Heart left ventricle (tissue), 16 donors: ENCODE measurements at regions not wholly inside any gene's neighbourhood (a gene's known extent, or its start where the extent isn't known, plus 50 kb on each side); places are given as distances from the start of the nearest gene placed in this dataset.

ENCODE experiments used
- ATAC-seq, 4 donors: fragments of 200-7000 bp; cut with Tn5 transposase; one replicate each; pipeline ENCODE4 v1.9.1; 2020 to 2022; ENCODE audit warnings: moderate library complexity in 4 of 4, mild to moderate bottlenecking in 3 of 4, moderate number of reproducible peaks in 1 of 4
- DNase-seq, 5 donors: peaks; one replicate each; pipeline ENCODE4 v3.0.0-alpha.2; 2020
- H3K27ac ChIP-seq, 12 donors: fragments of 200-600 bp; sonication (generic) in 4 of 12; one replicate each; pipeline versions ENCODE4 v1.5.0 to v1.8.0; 2016 to 2022; ENCODE audit warnings: mild to moderate bottlenecking in 2 of 12
- H3K27me3 ChIP-seq, 9 donors: fragments of 200-600 bp; sonication (generic) in 2 of 9; one replicate each; pipeline versions ENCODE4 v1.5.1 to v1.8.0; 2016 to 2022; ENCODE audit warnings: mild to moderate bottlenecking in 3 of 9
- H3K36me3 ChIP-seq, 9 donors: fragments of 200-600 bp; sonication (generic) in 2 of 9; one replicate each; pipeline versions ENCODE4 v1.5.0 to v1.8.0; 2018 to 2022; ENCODE audit warnings: mild to moderate bottlenecking in 2 of 9
- H3K4me1 ChIP-seq, 12 donors: fragments of 200-600 bp; sonication (generic) in 4 of 12; one replicate each; pipeline versions ENCODE4 v1.5.0 to v1.8.0; 2016 to 2022; ENCODE audit warnings: mild to moderate bottlenecking in 3 of 12
- H3K4me3 ChIP-seq, 12 donors: fragments of 200-600 bp; sonication (generic) in 4 of 12; one replicate each; pipeline versions ENCODE4 v1.5.0 to v1.8.0; 2017 to 2022; ENCODE audit warnings: mild to moderate bottlenecking in 9 of 12, moderate library complexity in 4 of 12
- H3K9me3 ChIP-seq, 12 donors: fragments of 200-600 bp; sonication (generic) in 4 of 12; one replicate each; pipeline versions ENCODE4 v1.5.0 to v1.8.0; 2016 to 2022; ENCODE audit warnings: mild to moderate bottlenecking in 1 of 12
- CTCF ChIP-seq, 12 donors: fragments of 200-600 bp; sonication (generic) in 4 of 12; IDR thresholded peaks; one replicate each; pipeline versions ENCODE4 v1.5.0 to v1.8.0; 2018 to 2022; ENCODE audit warnings: antibody characterized with exemption in 12 of 12, mild to moderate bottlenecking in 5 of 12
- POLR2A ChIP-seq, 2 donors: fragments of 450-650 bp; IDR thresholded peaks; one replicate each; pipeline ENCODE4 v1.6.1; 2017; ENCODE audit warnings: antibody characterized with exemption in 2 of 2, mild to moderate bottlenecking in 2 of 2, moderate library complexity in 2 of 2
- WGBS, 4 donors: extraction: QIAGEN DNeasy Blood & Tissue Kit in 2 of 4; methylation state at CpG; one replicate each; pipeline versions ENCODE4 v1.1.5 to v1.1.7; 2013 to 2018; 5-methylcytosine and 5-hydroxymethylcytosine counted together
- intact Hi-C, 10 donors: fragments of 100-400 bp; cut with DNase I; formaldehyde crosslinking; loops; one replicate each; pipeline versions ENCODE4 v1.11.1 to v1.14.2; 2022
- donor health status: ischemic (EF 13 %, LVEDD 7.1; RV severe dilation, severe dysfunction).
- donor health status: healthy with polysubstance abuse.
- donor health status: DM: no; HTN: yes; CAD: no.
- donor health status: DM: no; HTN: no; CAD: no.
- donor health status: ischemic (EF 25% LVEDD 6.9; RV normal size, moderate dysfunction).
- donor health status: ischemic (EF 25% LVEDD 5.7; RV mildly dilated, moderate dysfunction).
- donor health status: healthy.
- donor health status: DM: yes; HTN: yes; CAD: no.
- donor health status: ischemic (EF 35%, LVEDD 5.7; RV mildly dilated, moderate dysfunction).
- donor health status: nonischemic (EF 11% LVEDD 7.7; RV severe dilation, severe dysfunction).
- donor health status: DM: yes; HTN: yes; CAD: no.
- donor health status: PGD.
- donor health status: ischemic (EF 29% LVEDD 5.4; RV normal size, mild dysfunction).
- donor health status: nonischemic (EF 23%, LVEDD 6.1; RV moderate dilation, normal function).

DNA sequence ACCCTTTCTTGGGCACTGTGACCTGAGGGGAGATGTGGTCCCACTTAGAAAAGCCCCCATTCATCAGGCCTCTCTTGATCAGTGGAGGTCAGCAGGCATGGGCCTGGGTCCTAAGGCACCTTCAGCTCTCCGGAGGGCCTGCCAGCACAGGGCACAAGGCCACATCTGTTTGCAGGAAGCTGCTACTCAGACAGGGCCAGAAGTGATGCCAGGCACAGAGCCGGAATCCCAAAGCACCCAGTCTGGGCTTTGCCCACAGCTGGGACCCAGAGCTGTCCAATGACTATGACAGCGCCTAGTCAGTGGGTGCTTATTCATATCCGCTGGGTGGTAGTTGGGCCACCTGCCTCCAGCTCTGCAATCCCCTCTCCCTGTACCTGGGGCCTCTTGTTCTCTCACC, 63.2 kb upstream of the ELN start:
- intact Hi-C loops = no loop called here
- Histone ChIP-seq H3K27ac (no peak overlapping the region), H3K9me3 (peaks cover 0 to 28% (median 14%) of the 10 kb centered on the region in 12 donors), H3K4me3 (no peak overlapping the region), H3K27me3 (no peaks in the 10 kb centered on the region), H3K36me3 (no peaks in the 10 kb centered on the region), H3K4me1 (no peaks in the 10 kb centered on the region)
- TF ChIP-seq CTCF (IDR thresholded peaks at IDR 0.05) (no peak), POLR2A (IDR thresholded peaks at IDR 0.05) (no peak)
- ATAC-seq (no peak), DNase-seq (no peak)
- WGBS, 4 donors = 96 to 97% (median 96%) methylated on average over 4 of the region's 4 CpGs

DNA sequence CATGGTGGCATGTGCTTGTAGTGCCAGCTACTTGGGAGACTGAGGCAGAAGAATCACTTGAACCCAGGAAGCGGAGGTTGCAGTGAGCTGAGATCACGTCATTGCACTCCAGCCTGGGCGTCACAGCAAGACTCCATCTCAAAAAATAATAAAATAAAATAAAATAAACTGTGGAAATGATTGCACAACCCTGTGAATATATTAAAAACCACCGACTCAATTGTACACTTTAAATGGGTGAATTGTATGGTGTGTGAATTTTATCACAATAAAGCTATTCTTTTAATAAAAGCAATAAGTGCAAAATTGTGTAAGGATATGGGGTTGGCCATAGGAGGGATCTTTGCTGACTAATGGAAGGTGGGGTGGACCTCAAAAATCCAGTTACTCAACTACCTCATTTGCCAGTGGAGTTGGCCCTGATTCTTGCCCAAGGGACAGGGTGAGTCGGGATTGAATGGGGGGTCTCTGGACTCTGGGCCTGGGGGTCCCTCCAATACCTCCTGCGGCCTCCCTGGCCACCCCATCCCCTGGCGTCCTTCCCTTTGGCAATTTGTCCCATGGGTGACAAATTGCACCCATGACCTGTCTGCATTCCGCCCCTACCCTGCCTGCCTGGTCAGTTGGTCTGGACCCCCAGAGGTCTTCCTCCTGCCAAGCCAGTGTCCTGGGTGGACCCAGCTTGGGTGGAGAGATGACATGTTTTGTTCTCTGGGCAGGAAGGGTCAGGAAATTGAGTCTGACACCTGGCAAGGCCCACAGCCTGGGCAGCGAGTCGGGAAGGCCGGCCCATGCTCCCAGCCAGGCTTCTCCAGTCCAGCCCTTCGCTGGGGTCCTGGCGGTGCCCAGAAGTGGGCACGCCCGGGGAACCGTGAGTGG, 61.7 kb upstream of the ELN start:
- 90 to 96% (median 93%) methylated on average over 6 to 16 of the region's 16 CpGs for WGBS, 4 donors
- Histone ChIP-seq H3K4me1 (no peaks in the 10 kb centered on the region), H3K4me3 (no peak overlapping the region), H3K9me3 (peaks cover 0 to 28% (median 14%) of the 10 kb centered on the region in 12 donors), H3K27ac (no peak overlapping the region), H3K36me3 (no peaks in the 10 kb centered on the region), H3K27me3 (no peaks in the 10 kb centered on the region)
- intact Hi-C loops = no loop called here
- ATAC-seq = no peak
- TF ChIP-seq POLR2A (IDR thresholded peaks at IDR 0.05) (no peak), CTCF (IDR thresholded peaks at IDR 0.05) (no peak)
- no peak for DNase-seq

DNA sequence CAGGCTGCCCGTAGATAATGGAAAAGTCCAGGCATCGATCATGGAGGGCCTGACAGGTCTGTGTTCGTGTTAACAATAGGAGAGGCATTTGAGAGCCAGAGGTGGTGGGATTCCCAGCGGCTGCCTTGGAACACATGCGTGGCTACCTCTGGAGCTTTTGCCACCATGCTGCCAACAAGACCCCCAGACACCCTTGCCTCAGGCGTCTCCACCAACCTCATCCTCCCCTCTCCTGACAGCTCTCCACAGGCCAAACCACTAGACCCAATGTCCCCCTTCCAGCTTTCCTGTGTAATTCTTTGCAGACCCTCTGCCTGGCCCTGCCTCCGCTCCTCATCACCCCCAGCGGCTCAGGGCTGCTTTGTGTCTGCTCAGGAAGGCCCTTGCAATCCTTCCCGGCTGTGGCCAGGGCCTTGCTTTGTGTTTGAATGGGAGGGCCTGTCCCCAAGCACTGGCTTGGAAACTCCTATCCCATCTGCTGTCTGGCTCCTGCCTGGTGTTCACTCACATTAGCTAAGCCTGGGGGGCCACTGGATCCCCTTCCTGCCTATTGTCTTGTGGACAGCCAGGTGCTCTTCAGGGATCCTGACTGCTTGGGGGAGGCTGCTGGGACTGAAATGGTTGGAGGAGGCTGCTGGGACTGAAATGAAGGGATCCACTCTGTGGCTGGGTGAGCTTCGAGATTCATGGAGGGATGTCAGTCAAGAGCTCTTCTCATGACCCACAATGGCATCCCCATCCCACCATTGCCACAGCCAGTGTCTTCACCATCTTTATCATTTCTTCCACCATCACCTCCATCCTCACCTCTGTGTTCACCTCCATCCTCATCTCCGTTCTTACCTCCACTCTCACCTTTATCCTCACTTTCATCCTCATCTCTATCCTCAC, 60.8 kb upstream of the ELN start:
- DNase-seq (peak in 1 of 5 donors; percentile 8), ATAC-seq (no peak)
- H3K9me3 ChIP-seq = peaks cover 0 to 24% (median 14%) of the 10 kb centered on the region in 12 donors
- peaks cover 0 to 3% (median 0%) of the 10 kb centered on the region in 9 donors for H3K27me3 ChIP-seq
- H3K27ac ChIP-seq = no peak overlapping the region
- intact Hi-C loops = no loop called here
- H3K4me3 ChIP-seq = no peak overlapping the region
- 83 to 88% (median 86%) methylated on average over 7 to 11 of the region's 11 CpGs for WGBS, 4 donors
- no peaks in the 10 kb centered on the region for H3K36me3 ChIP-seq
- no peaks in the 10 kb centered on the region for H3K4me1 ChIP-seq
- TF ChIP-seq POLR2A (IDR thresholded peaks at IDR 0.05) (no peak), CTCF (IDR thresholded peaks at IDR 0.05) (no peak)

- peaks cover 0 to 3% (median 0%) of the 10 kb centered on the region in 9 donors for H3K27me3 ChIP-seq
- no peak overlapping the region for H3K4me3 ChIP-seq
- intact Hi-C loops = no loop called here
- 87 to 100% (median 96%) methylated on average over 2 of the region's 2 CpGs for WGBS, 4 donors
- H3K27ac ChIP-seq = no peak overlapping the region
- no peaks in the 10 kb centered on the region for H3K4me1 ChIP-seq
- ATAC-seq (no peak), DNase-seq (peak in 1 of 5 donors; percentile 12)
- peaks cover 0 to 20% (median 11%) of the 10 kb centered on the region in 12 donors for H3K9me3 ChIP-seq
- TF ChIP-seq CTCF (IDR thresholded peaks at IDR 0.05) (no peak), POLR2A (IDR thresholded peaks at IDR 0.05) (no peak)
- no peaks in the 10 kb centered on the region for H3K36me3 ChIP-seq
Measured at GRCh38 chr7:73967832-73968290, 60.1 kb upstream of the ELN start.
